CD4-positive, alpha-beta T cell (primary cell): ENCODE measurements at regions not wholly inside any gene's neighbourhood (a gene's known extent, or its start where the extent isn't known, plus 50 kb on each side); places are given as distances from the start of the nearest gene placed in this dataset.

Experiments used
- ATAC-seq: fragments of 200-7000 bp; cut with Tn5 transposase; one replicate; pipeline ENCODE4 v1.10.0; 2022; ENCODE audit warnings: mild to moderate bottlenecking; ENCODE audit not compliant: poor library complexity
- CTCF ChIA-PET: fragments of 350-600 bp; sonication (Branson Sonifier 250); formaldehyde crosslinking; loops from one replicate; lab custom pipeline; 2021; ENCODE audit warnings: antibody characterized with exemption, inconsistent platforms; lab: Charles Lee
- POLR2A ChIA-PET: fragments of 350-600 bp; sonication (Branson Sonifier 250); formaldehyde crosslinking; loops from one replicate; lab custom pipeline; 2021; ENCODE audit warnings: antibody characterized with exemption, inconsistent platforms; lab: Charles Lee
- DNase-seq, 14 experiments: peaks; one replicate each; pipeline ENCODE4 v3.0.0-alpha.2; 2013 to 2020; ENCODE audit warnings: mixed read lengths in 2 of 14
- H3K27ac ChIP-seq, 2 donors: one replicate each; pipeline versions ENCODE4 v1.5.1 to v1.7.0; 2013; ENCODE audit warnings: low read length in 2 of 2, low read depth in 1 of 2, mild to moderate bottlenecking in 1 of 2
- H3K27me3 ChIP-seq, 2 experiments: 1 replicate in 1 of 2; 2 replicates in 1 of 2; pipeline versions ENCODE4 v1.6.1 to v1.7.0; 2013; ENCODE audit warnings: low read length in 2 of 2, control low read depth in 1 of 2, mild to moderate bottlenecking in 1 of 2, moderate library complexity in 1 of 2; ENCODE audit not compliant: insufficient read depth in 2 of 2, control insufficient read depth in 1 of 2
- H3K36me3 ChIP-seq: one replicate; pipeline ENCODE4 v1.6.1; 2013; ENCODE audit warnings: low read length, control low read depth; ENCODE audit not compliant: insufficient read depth
- H3K4me1 ChIP-seq: one replicate; pipeline ENCODE4 v1.6.1; 2013; ENCODE audit warnings: low read length, control low read depth; ENCODE audit not compliant: insufficient read depth
- H3K4me3 ChIP-seq: one replicate; pipeline ENCODE4 v1.5.1; 2013; ENCODE audit warnings: mild to moderate bottlenecking, low read length, moderate library complexity
- H3K9me3 ChIP-seq, 2 experiments: 1 replicate in 1 of 2; 2 replicates in 1 of 2; pipeline versions ENCODE4 v1.6.1 to v1.7.0; 2013; ENCODE audit warnings: low read length in 2 of 2, mild to moderate bottlenecking in 2 of 2, control low read depth in 1 of 2, moderate library complexity in 1 of 2; ENCODE audit not compliant: control insufficient read depth in 1 of 2, insufficient read depth in 1 of 2
- H3K27ac Mint-ChIP-seq: one replicate; pipeline ENCODE4 v1.8.0; 2020; ENCODE audit warnings: mixed read lengths
- H3K27me3 Mint-ChIP-seq: one replicate; pipeline ENCODE4 v1.8.0; 2021; ENCODE audit warnings: mixed read lengths
- H3K36me3 Mint-ChIP-seq: one replicate; pipeline ENCODE4 v1.8.0; 2021; ENCODE audit warnings: low read depth, mixed read lengths
- H3K4me1 Mint-ChIP-seq: one replicate; pipeline ENCODE4 v1.8.0; 2021; ENCODE audit warnings: low read depth, mixed read lengths
- H3K4me3 Mint-ChIP-seq: one replicate; pipeline ENCODE4 v1.8.0; 2020; ENCODE audit warnings: mild to moderate bottlenecking, mixed read lengths
- H3K9me3 Mint-ChIP-seq: one replicate; pipeline ENCODE4 v1.8.0; 2020; ENCODE audit warnings: mixed read lengths
- intact Hi-C, 2 experiments: fragments of 100-400 bp; cut with DNase I in 1 of 2; cut with micrococcal nuclease in 1 of 2; formaldehyde crosslinking; loops; one replicate each; pipeline versions ENCODE4 v1.15.1 to v1.9.0; 2023 to 2025; cut with DNase I, micrococcal nuclease
- TF ChIP-seq, protein P1 (sequence below): fragments of 200-600 bp; IDR thresholded peaks from one replicate; pipeline ENCODE4 v1.8.0; 2022; ENCODE audit warnings: antibody characterized with exemption, mild to moderate bottlenecking

- Mint-ChIP-seq H3K9me3 (peaks cover 3% of the 10 kb centered on the region), H3K36me3 (no peaks in the 10 kb centered on the region), H3K27ac (no peak overlapping the region), H3K27me3 (peaks cover 30% of the 10 kb centered on the region), H3K4me3 (no peak overlapping the region), H3K4me1 (no peaks in the 10 kb centered on the region)
- DNase-seq, result no peak
- Histone ChIP-seq H3K4me1 (no peaks in the 10 kb centered on the region), H3K9me3 (no peaks in the 10 kb centered on the region), H3K4me3 (no peak overlapping the region), H3K27me3 (no peaks in the 10 kb centered on the region), H3K27ac (no peak overlapping the region), H3K36me3 (no peaks in the 10 kb centered on the region)
- intact Hi-C loops, result no loop called here
- ATAC-seq, result no peak
- TF ChIP-seq, protein P1, sequence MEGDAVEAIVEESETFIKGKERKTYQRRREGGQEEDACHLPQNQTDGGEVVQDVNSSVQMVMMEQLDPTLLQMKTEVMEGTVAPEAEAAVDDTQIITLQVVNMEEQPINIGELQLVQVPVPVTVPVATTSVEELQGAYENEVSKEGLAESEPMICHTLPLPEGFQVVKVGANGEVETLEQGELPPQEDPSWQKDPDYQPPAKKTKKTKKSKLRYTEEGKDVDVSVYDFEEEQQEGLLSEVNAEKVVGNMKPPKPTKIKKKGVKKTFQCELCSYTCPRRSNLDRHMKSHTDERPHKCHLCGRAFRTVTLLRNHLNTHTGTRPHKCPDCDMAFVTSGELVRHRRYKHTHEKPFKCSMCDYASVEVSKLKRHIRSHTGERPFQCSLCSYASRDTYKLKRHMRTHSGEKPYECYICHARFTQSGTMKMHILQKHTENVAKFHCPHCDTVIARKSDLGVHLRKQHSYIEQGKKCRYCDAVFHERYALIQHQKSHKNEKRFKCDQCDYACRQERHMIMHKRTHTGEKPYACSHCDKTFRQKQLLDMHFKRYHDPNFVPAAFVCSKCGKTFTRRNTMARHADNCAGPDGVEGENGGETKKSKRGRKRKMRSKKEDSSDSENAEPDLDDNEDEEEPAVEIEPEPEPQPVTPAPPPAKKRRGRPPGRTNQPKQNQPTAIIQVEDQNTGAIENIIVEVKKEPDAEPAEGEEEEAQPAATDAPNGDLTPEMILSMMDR, result no peak
- CTCF ChIA-PET, result no interaction called here
- POLR2A ChIA-PET, result no interaction called here
Measured at GRCh38 chr6:40256224-40256623, 322.0 kb upstream of the MOCS1 start.

DNA sequence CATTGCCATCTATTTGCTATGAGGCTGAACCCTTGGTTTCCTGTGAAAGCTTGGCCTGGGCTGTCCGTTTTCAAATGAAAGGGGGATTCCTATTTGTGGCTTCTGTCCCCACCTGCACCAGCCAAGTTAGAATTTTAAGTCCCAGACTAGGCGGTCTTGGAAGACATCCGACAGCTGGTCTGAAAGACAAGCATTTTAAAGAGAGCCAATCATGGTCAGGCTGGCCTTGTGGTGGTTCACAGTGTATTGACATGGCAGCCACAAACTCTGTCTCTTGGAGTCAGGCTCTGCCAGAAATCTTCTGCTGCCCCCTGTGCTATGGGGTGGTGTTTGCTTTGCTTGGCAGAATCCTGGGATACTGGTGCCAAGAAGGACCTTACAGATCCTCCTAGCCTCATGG is 319.2 kb upstream of the MOCS1 start:
- TF ChIP-seq, protein P1, result no peak
- H3K4me1 ChIP-seq, result no peaks in the 10 kb centered on the region
- Mint-ChIP-seq H3K36me3 (no peaks in the 10 kb centered on the region), H3K27ac (no peak overlapping the region), H3K9me3 (no peaks in the 10 kb centered on the region), H3K4me1 (no peaks in the 10 kb centered on the region), H3K4me3 (no peak overlapping the region), H3K27me3 (peaks cover 20% of the 10 kb centered on the region)
- H3K27ac ChIP-seq, result no peak overlapping the region
- peaks cover 0 to 3% of the 10 kb centered on the region in 2 experiments for H3K27me3 ChIP-seq
- CTCF ChIA-PET, result no interaction called here
- no peak for DNase-seq
- no peak overlapping the region for H3K4me3 ChIP-seq
- POLR2A ChIA-PET, result no interaction called here
- ATAC-seq, result no peak
- no peaks in the 10 kb centered on the region for H3K9me3 ChIP-seq
- H3K36me3 ChIP-seq, result no peaks in the 10 kb centered on the region
- intact Hi-C loops, result no loop called here

- H3K36me3 ChIP-seq, result no peaks in the 10 kb centered on the region
- ChIA-PET CTCF (no interaction called here), POLR2A (no interaction called here)
- H3K4me1 ChIP-seq, result no peaks in the 10 kb centered on the region
- no peak overlapping the region for H3K27ac Mint-ChIP-seq
- no peaks in the 10 kb centered on the region for H3K9me3 ChIP-seq
- no peak for ATAC-seq
- intact Hi-C loops, result no loop called here
- no peak overlapping the region for H3K4me3 ChIP-seq
- H3K9me3 Mint-ChIP-seq, result no peaks in the 10 kb centered on the region
- TF ChIP-seq, protein P1, result no peak
- no peak overlapping the region for H3K27ac ChIP-seq
- H3K4me3 Mint-ChIP-seq, result no peak overlapping the region
- no peak for DNase-seq
- peaks cover 0 to 3% of the 10 kb centered on the region in 2 experiments for H3K27me3 ChIP-seq
- no peaks in the 10 kb centered on the region for H3K4me1 Mint-ChIP-seq
- no peaks in the 10 kb centered on the region for H3K36me3 Mint-ChIP-seq
- H3K27me3 Mint-ChIP-seq, result peaks cover 20% of the 10 kb centered on the region
Measured at GRCh38 chr6:40252531-40253258, 318.4 kb upstream of the MOCS1 start.
